HepG2 (cell line): ENCODE measurements at regions not wholly inside any gene's neighbourhood (a gene's known extent, or its start where the extent isn't known, plus 50 kb on each side); places are given as distances from the start of the nearest gene placed in this dataset.

ENCODE experiments used
- ATAC-seq: fragments of 200-7000 bp; cut with Tn5 transposase; 3 replicates; pipeline ENCODE4 v1.9.1; 2020; ENCODE audit warnings: mild to moderate bottlenecking, moderate library complexity
- BruUV-seq: library from RNA; stranded (reverse); fragments of 400-500 nt; replicated peaks from 2 replicates; lab custom pipeline; 2021; lab: Mats Ljungman, UMichigan
- CTCF ChIA-PET: fragments of 300-600 bp; formaldehyde crosslinking; extraction: SDS; loops from one replicate; lab custom pipeline; 2021; ENCODE audit warnings: low total read pairs, inconsistent platforms, low intra/inter-chr PET ratio; lab: Yijun Ruan, JAX
- POLR2A ChIA-PET: fragments of 350-600 bp; sonication (Branson Sonifier 250); formaldehyde crosslinking; loops from one replicate; lab custom pipeline; 2020; ENCODE audit warnings: antibody characterized with exemption, inconsistent platforms; lab: Yijun Ruan, JAX
- DNase-seq: peaks from one replicate; pipeline ENCODE4 v3.0.0-alpha.2; 2015; ENCODE audit warnings: low spot score
- FAIRE-seq: peaks from 3 replicates; lab custom pipeline; 2011; peaks lifted over from hg19 to GRCh38; lab: Jason Lieb, UNC
- H2AFZ ChIP-seq: one replicate; pipeline ENCODE4 v1.6.1; 2011; ENCODE audit warnings: low read length, inconsistent platforms
- H3K27ac ChIP-seq: fragments of 300-600 bp; 3 replicates; pipeline ENCODE4 v1.8.0; 2011; ENCODE audit warnings: mixed run types, mild to moderate bottlenecking, mixed read lengths, low read length, inconsistent platforms; ENCODE audit not compliant: insufficient read depth; ENCODE audit errors: extremely low read length
- H3K27me3 ChIP-seq, 2 experiments: fragments of 200-600 bp in 1 of 2; 2 replicates in 1 of 2; 3 replicates in 1 of 2; pipeline versions ENCODE4 v1.6.0 to v1.8.0; 2011; ENCODE audit warnings: low read length in 2 of 2, mild to moderate bottlenecking in 2 of 2, moderate library complexity in 2 of 2, inconsistent platforms in 1 of 2; ENCODE audit not compliant: insufficient read depth in 2 of 2, control insufficient read depth in 1 of 2
- H3K36me3 ChIP-seq, 2 experiments: fragments of 200-600 bp in 1 of 2; replicated peaks in 1 of 2; 2 replicates in 1 of 2; 3 replicates in 1 of 2; pipeline versions ENCODE4 v1.5.1 to v1.8.0; 2011; ENCODE audit warnings: low read length in 2 of 2, inconsistent platforms in 1 of 2; ENCODE audit not compliant: insufficient read depth in 2 of 2, control insufficient read depth in 1 of 2
- H3K4me1 ChIP-seq: 2 replicates; pipeline ENCODE4 v1.5.1; 2012; ENCODE audit warnings: low read length, inconsistent platforms; ENCODE audit not compliant: insufficient read depth
- H3K4me2 ChIP-seq: 2 replicates; pipeline ENCODE4 v1.6.0; 2011; ENCODE audit warnings: low read depth, low read length, inconsistent platforms
- H3K4me3 ChIP-seq, 3 experiments: fragments of 200-600 bp in 1 of 3; sonication (generic), shearing (Covaris generic) in 1 of 3; replicated peaks in 1 of 3; 2 replicates each; pipeline ENCODE4 v1.5.1; 2011 to 2016; ENCODE audit warnings: low read length in 3 of 3, inconsistent platforms in 2 of 3, low read depth in 2 of 3, mild to moderate bottlenecking in 2 of 3, control low read depth in 1 of 3, mixed read lengths in 1 of 3; ENCODE audit not compliant: insufficient read depth in 1 of 3
- H3K79me2 ChIP-seq: one replicate; pipeline ENCODE4 v1.6.1; 2011; ENCODE audit warnings: low read length, inconsistent platforms; ENCODE audit not compliant: insufficient read depth
- H3K9ac ChIP-seq: 2 replicates; pipeline ENCODE4 v1.6.0; 2011; ENCODE audit warnings: mild to moderate bottlenecking, low read depth, low read length, inconsistent platforms; ENCODE audit not compliant: insufficient read depth
- H3K9me3 ChIP-seq: 2 replicates; pipeline ENCODE4 v1.5.1; 2012; ENCODE audit warnings: mild to moderate bottlenecking, low read length
- H4K20me1 ChIP-seq: 2 replicates; pipeline ENCODE4 v1.6.0; 2011; ENCODE audit warnings: inconsistent platforms, mild to moderate bottlenecking, low read length, moderate library complexity; ENCODE audit not compliant: insufficient read depth
- KDM3A ChIP-seq: IDR thresholded peaks from 2 replicates; pipeline ENCODE4 v1.6.1; 2018; ENCODE audit warnings: low read depth, missing compliant biosample characterization
- NFE2L1 ChIP-seq: sonication (generic); formaldehyde crosslinking; IDR thresholded peaks from 2 replicates; pipeline ENCODE4 v1.4.0; 2020; ENCODE audit warnings: missing genetic modification reagents, mild to moderate bottlenecking, borderline replicate concordance
- SP2 ChIP-seq: sonication (generic); formaldehyde crosslinking; IDR thresholded peaks from 2 replicates; pipeline ENCODE4 v1.5.1; 2020; ENCODE audit warnings: mild to moderate bottlenecking, missing genetic modification reagents
- SYNCRIP ChIP-seq: fragments of 200-400 bp; formaldehyde crosslinking; IDR thresholded peaks from 2 replicates; pipeline ENCODE4 v1.6.1; 2018; ENCODE audit warnings: mild to moderate bottlenecking, low read depth, low read length; ENCODE audit not compliant: insufficient read depth
- ZBTB2 ChIP-seq: sonication (generic); formaldehyde crosslinking; IDR thresholded peaks from 2 replicates; pipeline ENCODE4 v1.8.0; 2022; ENCODE audit warnings: low read depth, missing genetic modification reagents
- ZNF296 ChIP-seq: sonication (generic); formaldehyde crosslinking; conservative IDR thresholded peaks from 2 replicates; pipeline ENCODE4 v1.5.0; 2020; ENCODE audit warnings: mild to moderate bottlenecking, missing genetic modification reagents
- ZNF547 ChIP-seq: sonication (generic); formaldehyde crosslinking; IDR thresholded peaks from 2 replicates; pipeline ENCODE4 v1.5.1; 2020; ENCODE audit warnings: mild to moderate bottlenecking, missing genetic modification reagents
- ZSCAN20 ChIP-seq: sonication (generic); formaldehyde crosslinking; IDR thresholded peaks from 2 replicates; pipeline ENCODE4 v1.4.0; 2020; ENCODE audit warnings: missing genetic modification reagents, mild to moderate bottlenecking, borderline replicate concordance
- WGBS: methylation state at CpG from one replicate; pipeline ENCODE4 v1.1.6; 2017; ENCODE audit warnings: low lambda C conversion rate; 5-methylcytosine and 5-hydroxymethylcytosine counted together
- in situ Hi-C: cut with HindIII; loops from 2 replicates; pipeline ENCODE4 v1.10.0; 2017; ENCODE audit warnings: low pct_unique_long_range_greater_than_20kb; ENCODE audit not compliant: extremely low pct_ligation_motif_present
- intact Hi-C: fragments of 100-400 bp; cut with micrococcal nuclease; formaldehyde crosslinking; loops from one replicate; pipeline ENCODE4 v1.10.0; 2022; ENCODE audit not compliant: unreplicated experiment
- TF ChIP-seq, protein P1 (sequence below): sonication (generic); formaldehyde crosslinking; IDR thresholded peaks from 2 replicates; pipeline ENCODE4 v1.5.1; 2020; ENCODE audit warnings: missing genetic modification reagents, mild to moderate bottlenecking, borderline replicate concordance
- TF ChIP-seq, protein P2 (sequence below): sonication (generic); formaldehyde crosslinking; IDR thresholded peaks from 2 replicates; pipeline ENCODE4 v1.4.0; 2020; ENCODE audit warnings: mild to moderate bottlenecking, missing genetic modification reagents
- TF ChIP-seq, protein P3 (sequence below): sonication (generic); formaldehyde crosslinking; IDR thresholded peaks from 2 replicates; pipeline ENCODE4 v1.4.0; 2020; ENCODE audit warnings: missing genetic modification reagents, low read depth, mild to moderate bottlenecking, borderline replicate concordance

DNA sequence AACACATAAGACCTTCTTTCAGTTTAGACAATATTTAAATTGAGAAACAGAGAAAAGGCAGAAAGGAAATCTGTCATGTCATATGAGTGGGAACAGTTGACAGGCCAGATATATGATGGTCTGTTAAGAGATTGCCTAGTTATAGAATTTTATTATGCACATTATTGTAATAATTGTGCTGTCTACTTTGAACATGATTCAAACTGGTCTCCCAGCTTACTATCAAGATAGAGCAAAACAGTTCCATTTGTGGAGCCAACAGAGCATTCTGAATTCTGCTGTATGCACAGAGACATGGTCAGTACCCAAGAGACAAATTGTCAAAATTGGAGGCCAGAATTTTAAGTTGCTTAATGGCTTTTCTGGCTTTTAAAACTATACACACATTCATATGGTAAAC is 139.4 kb downstream of the FBXO8 start (continued):
- no peak for TF ChIP-seq ZBTB2 (CRISPR knock-in tag)
- no peak for TF ChIP-seq KDM3A
- TF ChIP-seq ZNF296 (CRISPR knock-in tag): no peak
- TF ChIP-seq, protein P1, sequence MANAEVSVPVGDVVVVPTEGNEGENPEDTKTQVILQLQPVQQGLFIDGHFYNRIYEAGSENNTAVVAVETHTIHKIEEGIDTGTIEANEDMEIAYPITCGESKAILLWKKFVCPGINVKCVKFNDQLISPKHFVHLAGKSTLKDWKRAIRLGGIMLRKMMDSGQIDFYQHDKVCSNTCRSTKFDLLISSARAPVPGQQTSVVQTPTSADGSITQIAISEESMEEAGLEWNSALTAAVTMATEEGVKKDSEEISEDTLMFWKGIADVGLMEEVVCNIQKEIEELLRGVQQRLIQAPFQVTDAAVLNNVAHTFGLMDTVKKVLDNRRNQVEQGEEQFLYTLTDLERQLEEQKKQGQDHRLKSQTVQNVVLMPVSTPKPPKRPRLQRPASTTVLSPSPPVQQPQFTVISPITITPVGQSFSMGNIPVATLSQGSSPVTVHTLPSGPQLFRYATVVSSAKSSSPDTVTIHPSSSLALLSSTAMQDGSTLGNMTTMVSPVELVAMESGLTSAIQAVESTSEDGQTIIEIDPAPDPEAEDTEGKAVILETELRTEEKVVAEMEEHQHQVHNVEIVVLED (CRISPR knock-in tag): no peak
- TF ChIP-seq SYNCRIP: no peak

DNA sequence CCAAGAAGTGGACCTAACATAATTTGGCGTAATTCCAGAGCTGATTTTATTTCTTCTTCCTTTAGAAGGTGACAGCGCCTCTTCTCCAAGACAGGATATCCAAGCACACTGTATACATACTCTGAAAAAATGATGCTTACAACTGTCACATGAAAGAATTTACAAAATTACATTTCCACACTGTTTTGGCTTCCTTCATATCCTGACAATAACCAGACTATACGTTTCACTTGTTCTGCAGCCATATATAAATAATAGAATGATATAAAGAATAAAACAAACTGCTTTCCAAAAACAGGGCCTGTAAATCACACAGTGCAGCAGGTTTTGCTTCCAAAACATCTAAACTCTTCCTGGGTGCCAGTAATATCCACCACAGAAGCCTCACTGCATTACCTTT is 141.6 kb downstream of the FBXO8 start:
- in situ Hi-C loops: no loop called here
- no peaks in the 10 kb centered on the region for H3K27me3 ChIP-seq
- H3K4me2 ChIP-seq: no peak overlapping the region
- H3K36me3 ChIP-seq: no peaks in the 10 kb centered on the region
- no peak overlapping the region for H3K9ac ChIP-seq
- H2AFZ ChIP-seq: no peak overlapping the region
- WGBS: 7% methylated on average over 3 of the region's 3 CpGs
- POLR2A ChIA-PET: no interaction called here
- H3K9me3 ChIP-seq: no peaks in the 10 kb centered on the region
- no peaks in the 10 kb centered on the region for H4K20me1 ChIP-seq
- no peak overlapping the region for H3K4me3 ChIP-seq
- no peaks in the 10 kb centered on the region for H3K79me2 ChIP-seq
- intact Hi-C loops: no loop called here
- no peak for DNase-seq
- FAIRE-seq: no peak
- no peak for ATAC-seq
- no peaks in the 10 kb centered on the region for H3K4me1 ChIP-seq
- no peak overlapping the region for H3K27ac ChIP-seq
- no TSS peak for BruUV-seq
- CTCF ChIA-PET: no interaction called here
- TF ChIP-seq, protein P2, sequence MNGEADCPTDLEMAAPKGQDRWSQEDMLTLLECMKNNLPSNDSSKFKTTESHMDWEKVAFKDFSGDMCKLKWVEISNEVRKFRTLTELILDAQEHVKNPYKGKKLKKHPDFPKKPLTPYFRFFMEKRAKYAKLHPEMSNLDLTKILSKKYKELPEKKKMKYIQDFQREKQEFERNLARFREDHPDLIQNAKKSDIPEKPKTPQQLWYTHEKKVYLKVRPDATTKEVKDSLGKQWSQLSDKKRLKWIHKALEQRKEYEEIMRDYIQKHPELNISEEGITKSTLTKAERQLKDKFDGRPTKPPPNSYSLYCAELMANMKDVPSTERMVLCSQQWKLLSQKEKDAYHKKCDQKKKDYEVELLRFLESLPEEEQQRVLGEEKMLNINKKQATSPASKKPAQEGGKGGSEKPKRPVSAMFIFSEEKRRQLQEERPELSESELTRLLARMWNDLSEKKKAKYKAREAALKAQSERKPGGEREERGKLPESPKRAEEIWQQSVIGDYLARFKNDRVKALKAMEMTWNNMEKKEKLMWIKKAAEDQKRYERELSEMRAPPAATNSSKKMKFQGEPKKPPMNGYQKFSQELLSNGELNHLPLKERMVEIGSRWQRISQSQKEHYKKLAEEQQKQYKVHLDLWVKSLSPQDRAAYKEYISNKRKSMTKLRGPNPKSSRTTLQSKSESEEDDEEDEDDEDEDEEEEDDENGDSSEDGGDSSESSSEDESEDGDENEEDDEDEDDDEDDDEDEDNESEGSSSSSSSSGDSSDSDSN: no peak
- TF ChIP-seq SP2 (no peak), NFE2L1 (CRISPR knock-in tag) (no peak), ZSCAN20 (CRISPR knock-in tag) (no peak), ZNF547 (CRISPR knock-in tag) (no peak)
- TF ChIP-seq, protein P3, sequence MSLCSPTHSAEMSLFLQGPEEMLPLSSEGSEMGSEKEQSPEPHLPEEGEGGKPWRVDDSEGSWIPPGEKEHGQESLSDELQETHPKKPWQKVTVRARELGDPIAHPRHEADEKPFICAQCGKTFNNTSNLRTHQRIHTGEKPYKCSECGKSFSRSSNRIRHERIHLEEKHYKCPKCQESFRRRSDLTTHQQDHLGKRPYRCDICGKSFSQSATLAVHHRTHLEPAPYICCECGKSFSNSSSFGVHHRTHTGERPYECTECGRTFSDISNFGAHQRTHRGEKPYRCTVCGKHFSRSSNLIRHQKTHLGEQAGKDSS (CRISPR knock-in tag): no peak
